Fibroblast of skin of scalp (primary cell): ENCODE measurements at regions not wholly inside any gene's neighbourhood (a gene's known extent, or its start where the extent isn't known, plus 50 kb on each side); places are given as distances from the start of the nearest gene placed in this dataset.

Experiments
- DNase-seq: peaks from one replicate; pipeline ENCODE4 v3.0.0-alpha.2; 2013

DNA sequence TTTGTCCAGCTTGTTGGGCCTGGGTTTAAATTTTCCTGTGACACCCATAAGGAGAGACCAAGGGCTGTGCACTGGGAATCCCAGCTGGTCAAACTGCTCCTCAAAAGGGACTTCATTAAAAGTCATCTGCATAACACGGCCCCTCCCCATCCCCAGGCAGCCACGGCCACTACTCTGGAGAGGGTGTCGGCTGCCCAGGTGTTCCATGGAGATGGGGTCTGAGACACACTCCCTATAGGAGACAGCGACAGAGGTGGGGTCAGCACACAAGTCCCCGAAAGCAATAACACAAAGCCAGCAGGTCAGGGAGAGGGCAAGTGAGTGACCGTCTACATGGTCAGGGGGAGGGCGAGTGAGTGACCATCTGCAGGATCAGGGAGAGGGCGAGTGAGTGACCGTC lies 75.6 kb upstream of the BCL11B start:
- no peak for DNase-seq

DNA sequence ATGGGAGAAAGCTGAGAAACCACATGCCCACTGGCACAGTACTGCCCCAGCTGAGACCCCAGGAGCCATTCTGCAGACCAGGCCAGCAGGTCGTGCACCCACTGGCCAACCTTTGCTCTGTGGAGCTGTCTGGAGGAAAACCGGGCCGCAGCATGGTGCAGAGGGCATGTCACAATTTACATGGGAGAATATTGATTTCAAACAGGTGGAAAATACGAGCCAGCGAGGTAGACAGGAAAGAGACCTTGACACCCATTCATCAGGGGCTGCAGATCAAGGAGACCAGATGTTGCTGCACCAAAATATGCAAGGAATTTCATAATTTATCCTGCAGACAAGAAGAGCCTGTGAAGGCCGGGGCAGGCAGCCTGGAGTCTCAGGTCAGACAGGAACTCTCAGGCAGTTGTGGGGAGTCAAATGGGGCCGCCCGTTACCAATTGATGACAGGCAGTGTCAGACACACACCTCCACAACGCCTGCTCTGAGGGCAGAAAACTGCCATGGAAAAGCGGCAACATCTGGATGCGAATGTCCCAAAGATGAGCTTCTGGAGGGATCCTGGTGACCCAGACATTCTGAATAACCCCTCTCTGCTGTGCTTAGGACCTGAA lies 74.6 kb upstream of the BCL11B start:
- DNase-seq = no peak

DNA sequence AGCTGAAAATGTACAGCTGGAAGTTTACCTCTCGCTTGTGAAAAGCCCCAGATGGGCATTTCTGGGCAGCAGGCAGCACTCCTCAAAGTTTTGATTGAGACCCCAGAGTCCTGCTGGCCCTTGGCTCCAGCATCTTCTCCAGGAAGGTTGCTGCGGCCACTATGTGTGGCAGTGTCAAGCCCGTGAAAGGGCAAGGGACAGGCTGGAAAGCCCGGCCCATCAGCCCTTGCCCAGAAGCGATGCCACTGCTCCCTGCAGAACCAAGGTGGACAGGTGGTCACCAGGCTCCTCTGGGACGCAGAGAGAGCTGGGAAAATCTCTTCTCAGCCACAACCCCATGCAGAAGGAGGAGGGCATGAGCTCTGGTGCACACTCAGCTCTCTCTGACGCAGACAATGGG lies 73.5 kb upstream of the BCL11B start:
- no peak for DNase-seq

DNA sequence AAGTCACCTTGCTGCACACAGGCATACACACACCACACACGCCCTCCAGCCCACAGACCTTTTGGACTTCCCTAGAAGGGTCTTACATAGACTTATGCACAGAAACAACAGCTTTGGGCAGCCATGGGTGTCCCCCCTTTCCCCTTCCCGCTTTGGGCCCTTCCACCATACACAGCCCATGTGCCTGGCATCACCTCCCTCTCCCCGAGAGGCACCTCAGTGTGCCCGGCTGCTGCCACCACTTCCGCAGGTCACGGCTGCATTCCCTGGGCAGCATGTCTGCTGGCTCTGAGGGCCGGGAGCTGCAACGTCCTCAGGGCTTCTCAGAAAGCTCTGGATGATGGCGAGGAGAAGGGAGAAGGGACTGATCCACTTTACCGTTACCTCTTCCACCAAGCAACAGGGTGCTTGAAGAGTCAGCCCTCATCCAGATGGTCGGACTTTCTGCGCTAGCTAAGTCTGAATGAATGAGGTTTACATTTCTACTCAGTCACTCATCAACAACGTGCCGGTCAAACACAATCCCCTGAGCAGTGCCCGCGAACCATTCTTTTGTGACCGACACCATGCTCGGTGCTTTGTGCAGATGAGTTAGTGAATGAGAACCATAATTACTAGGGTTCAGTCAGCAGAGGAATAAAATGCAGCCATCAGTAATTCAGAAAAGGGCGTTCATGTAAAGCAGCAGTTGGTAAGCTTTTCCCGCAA lies 72.2 kb upstream of the BCL11B start:
- no peak for DNase-seq

DNA sequence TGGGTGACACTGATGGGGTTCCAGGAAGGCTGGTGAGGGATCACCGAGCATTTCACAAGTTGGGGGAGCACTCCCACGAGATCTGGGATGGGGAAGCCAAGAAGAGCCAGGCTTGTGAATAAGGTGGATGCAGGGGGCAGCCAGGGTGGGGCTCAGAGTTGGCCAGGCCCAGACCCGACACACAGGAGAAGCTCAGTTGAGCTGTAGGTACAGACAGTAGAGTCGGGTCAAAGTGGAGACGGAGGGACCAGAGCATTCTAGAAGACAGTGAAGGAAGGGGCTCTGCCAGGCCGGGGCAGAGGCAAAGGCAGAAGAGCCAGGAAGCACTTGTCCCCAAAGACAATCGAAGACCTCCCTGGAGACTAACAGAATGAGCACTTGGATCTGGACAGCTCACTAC lies 70.9 kb upstream of the BCL11B start:
- DNase-seq = no peak

DNA sequence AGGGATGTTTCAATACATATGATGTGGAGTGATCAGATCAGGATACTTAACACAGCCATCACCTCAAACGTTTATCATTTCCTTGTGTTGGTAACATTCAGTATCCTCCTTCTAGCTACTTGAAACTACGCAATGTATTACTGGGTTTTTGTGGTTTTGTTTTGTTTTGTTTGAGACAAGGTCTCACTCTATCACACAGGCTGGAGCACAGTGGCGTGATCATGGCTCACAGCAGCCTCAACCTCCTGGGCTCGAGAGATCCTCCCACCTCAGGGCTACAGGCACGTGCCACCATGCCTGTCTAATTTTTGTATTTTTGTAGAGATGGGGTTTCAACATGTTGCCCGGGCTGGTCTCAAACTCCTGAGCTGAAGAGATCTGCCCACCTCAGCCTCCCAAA lies 70.2 kb upstream of the BCL11B start:
- no peak for DNase-seq

DNA sequence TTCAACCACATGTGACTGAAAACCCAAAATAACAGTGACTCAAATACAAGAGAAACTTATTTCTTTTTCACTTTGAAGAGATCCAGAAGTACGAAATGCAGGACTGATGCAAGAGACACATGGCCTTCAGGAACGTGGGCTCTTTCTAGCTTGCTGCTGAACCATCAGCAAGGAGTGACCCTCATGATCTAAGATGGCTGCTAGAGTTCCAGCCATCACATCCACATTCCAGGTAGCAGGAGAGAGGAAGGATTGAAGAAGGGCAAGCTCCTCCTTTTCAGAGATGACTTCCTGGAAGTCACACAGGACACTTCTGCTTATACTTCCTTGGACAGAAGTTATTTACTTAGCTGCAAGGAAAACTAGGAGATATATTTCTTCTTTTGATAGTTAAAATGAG lies 67.6 kb upstream of the BCL11B start:
- DNase-seq = no peak

DNA sequence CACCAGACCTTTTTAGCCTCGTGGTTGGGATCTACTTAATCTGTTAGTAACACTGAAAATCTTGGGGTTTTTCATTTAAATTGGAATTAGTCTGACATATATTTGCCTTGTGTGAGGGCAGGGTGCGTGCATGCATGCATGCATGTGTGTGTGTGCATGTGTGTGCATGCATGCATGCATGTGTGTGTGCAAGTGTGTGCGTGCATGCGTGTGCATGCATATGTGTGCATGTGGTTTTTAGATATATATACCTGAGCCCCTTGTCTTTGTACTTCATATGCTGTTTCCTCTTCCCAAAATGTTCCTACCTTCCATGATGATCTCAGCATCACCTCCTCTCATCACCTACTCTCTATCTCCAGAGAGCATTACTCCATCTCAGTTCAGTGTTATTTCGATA lies 66.3 kb upstream of the BCL11B start:
- DNase-seq = no peak

DNA sequence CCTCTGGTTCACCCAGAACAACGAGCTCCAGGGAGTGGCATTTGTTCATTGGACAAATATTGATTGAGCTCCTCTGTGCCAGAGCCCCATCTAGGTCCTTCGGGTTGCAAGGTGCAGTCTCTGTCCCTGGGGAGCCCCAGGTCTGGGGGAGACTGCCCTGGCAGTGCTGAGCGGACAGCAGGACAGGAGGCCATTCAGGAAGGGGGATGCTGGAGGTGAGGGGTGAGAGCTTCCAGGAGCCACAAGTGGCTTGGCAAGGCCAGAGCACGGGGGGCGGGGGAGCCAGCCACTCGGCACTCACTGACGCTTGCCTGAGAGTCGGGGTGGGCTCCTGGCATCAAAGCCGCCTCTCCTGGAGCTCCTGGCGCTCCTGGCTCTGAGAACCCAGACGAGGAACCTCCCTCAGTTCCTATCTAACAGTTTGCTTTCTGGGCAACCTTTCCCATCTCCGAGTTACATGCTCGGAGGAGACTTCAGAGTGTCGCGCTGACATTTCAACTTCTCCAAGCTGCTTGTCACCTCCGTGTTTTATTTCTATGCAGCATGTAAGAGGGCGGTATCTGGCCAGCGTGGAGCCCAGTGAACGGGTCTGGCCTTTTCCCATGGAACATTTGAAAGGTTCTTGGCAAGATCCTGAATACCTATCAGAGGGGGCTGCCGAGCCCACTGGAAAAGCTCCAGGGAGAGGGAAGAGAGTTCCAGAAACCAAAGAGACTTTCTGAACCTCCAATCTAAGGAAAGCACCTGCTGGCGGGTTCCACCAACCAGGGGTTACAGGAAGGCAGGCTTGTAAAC lies 62.0 kb upstream of the BCL11B start:
- no peak for DNase-seq

DNA sequence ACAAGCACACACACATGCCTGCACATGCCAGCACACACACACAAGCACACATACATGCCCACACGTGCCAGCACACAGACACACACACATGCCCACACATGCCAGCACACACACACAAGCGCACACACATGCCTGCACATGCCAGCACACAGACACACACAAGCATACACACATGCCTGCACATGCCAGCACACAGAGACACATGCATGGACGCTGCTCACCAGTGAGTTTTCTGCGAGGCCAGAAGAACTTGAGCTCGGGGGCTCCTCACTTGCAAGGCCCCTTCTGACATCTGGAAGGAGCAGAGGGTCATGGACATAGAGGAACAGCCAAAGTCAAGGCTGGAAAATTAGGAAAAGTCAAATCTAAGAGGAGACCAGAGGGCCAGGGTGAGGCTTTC lies 61.2 kb upstream of the BCL11B start:
- DNase-seq = no peak

DNA sequence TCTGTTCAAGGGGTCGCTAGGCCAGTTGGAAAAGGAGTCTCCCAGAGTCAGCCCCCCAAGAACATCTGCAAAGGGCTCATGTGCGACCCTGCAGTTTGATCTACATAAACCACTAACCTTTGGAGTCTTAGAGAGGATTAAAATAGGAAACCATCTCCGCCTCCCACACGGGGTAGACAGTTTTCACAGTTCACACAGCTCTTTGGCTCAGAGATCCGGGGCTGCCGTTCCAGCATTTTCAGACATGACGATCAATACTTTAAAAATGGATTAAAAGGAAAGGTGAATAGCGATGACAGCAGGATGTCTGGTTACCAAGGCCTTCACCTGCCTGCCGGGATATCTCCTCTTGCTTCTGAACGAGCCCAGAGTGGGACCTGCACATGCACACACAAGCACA lies 59.8 kb upstream of the BCL11B start:
- no peak for DNase-seq

DNA sequence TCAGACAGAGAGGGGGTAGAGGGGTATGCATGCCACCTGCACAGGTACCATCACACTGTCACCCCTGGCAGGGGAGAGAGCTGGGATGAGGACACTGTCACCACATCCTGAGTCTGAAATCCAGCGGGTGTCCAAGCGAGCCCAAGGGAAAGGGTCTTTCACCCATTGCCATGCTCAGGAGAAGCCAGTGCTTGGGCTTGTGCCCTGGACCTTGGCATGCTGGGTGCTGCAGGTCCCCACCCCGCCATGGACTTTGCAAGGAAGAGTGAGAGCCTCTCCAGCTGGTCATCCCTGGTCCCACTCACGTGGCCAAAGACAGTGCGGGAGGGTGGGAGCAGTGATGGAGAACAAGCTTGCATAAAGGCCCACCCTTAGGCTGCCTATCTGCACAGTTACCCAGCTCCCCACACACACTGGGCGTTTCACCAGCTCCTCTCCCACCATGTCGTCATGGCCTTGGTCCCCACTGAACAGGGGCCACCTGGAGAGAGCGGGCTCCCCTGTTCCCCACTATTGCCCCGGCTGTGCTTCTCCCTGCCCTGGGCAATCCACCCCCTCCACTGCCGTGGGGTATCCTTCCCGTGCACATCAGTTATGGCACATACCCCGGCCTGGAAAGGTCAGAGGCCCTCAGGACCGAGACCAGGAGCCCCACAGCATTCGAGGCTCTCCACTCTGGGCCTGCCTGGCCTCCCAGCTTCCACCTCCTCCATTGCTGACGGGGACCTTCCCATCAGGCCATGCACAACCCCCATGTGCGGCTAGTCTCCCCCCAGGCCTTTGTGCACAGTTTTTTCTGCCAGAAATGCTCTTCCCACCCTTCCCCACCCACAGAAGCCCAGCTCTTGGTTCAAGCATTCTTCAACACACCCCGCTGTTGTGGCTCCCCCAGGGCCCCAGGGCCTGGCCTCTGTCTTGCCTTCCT lies 58.6 kb upstream of the BCL11B start:
- DNase-seq = no peak

DNA sequence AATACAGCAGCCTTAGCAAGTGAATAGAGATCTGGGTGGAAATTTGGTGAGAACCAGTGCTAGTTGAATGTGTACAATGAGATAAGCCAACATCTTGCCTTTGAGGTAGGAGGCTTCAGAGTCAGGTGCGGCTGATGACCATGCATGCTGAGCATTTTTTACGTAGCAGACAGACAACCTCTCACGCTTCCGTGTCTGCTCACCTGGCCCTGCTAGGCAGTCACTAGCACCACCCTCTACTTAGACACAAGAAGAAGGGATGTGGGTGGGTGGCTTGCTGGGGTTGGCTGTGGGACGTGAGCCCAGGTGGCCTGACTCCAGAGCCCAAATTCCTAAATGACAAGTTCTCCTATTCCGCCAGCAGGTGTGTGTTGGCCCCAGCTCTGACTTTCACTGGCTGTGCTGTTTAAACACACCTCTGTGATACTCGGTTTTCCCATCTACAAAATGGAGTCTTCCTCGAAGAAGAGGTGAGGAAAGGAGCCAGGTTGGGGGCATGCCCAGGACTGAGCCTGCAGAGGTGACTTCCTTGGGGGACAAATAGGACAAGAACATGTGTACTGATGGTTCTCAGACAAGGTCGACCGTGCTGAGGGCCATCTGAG lies 57.8 kb upstream of the BCL11B start:
- no peak for DNase-seq

DNA sequence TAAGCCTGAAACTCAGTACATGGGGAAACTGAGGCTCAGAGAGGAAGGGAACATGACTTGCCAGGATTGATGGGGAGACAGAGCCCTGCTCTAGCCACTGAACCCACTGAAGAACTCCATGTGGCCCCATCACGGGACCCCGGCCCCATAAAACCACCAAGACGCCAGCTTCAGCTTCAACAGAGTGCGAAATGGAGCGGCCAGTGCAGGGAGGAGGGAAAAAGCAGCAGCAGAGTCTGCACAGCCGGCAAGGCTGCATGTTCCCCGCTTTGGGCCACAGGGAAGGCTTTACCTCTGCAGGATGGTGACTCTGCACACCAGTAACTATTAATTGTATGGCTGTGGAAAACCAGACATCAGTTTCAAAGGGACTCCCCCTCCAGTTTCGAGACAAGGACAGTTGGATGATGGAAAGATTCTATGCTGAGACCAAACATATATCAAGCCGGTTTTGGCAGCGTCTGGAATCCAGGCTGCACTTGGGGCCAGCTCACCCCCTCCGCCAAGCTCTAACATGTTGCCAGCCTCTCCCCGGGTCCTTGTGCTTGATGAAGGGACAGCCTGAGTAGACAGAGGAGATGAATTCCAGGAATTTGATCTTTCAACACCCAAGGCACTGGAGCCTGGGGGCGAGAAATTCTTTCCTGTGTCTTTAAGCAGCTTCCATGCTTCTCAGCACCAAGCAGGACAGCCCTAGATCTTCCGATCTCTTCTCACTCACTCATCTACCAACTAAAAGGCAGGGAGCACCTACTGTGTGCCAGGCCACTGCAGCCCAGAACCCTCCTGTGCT lies 55.7 kb upstream of the BCL11B start:
- DNase-seq = peak; percentile 36

DNA sequence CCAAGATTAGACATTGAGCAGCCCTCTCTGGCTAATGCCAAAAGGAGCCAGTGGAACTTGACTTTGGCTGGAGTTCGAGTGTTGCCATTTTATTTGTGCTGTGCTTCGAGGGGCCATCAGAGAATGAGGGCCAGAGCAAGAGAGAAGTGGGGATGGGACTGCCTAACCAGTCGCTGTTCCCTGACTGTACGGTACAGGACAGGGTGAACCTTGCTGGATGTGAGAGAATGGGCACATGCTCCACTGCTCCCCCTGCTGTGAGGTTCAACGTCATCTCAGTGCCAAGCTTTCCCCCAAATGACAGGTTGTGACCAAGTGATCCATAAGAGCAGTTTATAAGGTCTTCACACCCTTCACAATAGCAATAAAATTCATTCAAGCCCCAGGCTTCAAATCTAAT lies 55.1 kb upstream of the BCL11B start:
- no peak for DNase-seq

DNA sequence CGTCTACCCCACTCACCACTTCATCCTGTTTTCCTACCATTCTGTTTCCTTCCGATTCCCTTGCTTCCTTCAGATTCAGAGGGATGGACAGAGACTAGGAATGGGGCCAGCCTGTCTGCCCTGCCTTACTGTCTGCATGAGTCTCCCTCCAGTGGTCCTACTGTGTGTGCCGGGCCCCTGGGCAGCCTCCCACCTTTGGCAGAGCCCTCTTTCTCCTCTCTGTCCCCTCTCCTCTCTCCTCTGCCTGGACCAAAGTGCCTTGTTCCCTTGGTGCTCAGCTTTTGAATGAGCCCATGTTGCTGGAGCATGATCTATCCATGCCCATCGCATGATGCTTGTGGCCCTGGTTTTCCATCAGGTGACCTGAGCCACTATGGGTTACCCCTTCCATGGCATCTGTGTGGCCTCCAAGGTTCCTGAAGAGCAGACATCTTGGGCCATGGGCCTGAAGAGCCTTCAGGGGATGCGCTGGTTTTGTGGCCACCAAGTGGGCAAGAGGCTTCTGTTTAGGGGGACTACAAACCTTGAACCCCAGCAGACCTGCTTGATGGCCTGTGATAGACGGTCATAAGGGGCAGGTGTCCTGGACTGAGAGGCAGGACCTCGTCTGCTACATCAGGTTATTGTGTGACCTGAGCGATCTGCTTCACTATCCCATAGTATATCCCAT lies 54.2 kb upstream of the BCL11B start:
- no peak for DNase-seq

DNA sequence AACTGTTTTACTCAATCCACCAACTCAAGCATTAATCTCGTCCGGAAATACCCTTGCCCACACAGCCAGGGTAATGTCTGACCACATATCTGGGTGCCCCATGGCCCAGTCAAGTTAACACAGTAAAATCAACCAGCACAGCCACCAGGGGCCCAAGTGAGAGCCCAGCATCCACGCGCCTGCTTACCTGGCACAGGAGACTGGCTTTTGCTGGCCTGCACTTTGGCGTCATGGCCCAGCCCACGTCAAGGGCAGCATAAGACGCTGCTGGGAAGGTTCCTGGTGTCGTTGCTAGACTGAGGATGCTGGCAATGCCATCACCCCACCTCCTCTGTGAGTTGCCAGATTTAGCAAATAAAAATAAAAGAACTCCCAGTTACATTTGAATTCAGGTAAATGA lies 53.6 kb upstream of the BCL11B start:
- DNase-seq = no peak

DNA sequence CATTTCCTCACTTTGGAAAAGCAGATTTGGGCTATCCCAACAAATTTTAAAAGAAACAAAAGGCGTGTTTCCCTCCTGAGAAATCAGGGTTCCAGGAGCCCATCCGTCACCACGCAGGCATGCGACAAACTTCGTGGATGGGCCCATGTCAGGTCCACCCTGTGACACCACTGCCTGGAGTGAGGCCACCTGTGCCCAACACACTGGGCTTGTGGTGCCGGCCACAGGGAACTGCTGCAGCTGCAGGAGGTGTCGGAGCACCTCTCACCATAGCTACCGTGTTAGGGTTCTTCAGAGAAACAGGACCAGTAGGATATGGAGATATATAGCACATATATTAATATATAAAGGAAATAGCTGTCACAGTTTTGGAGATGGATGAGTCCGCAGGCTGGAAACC lies 53.0 kb upstream of the BCL11B start:
- no peak for DNase-seq

DNA sequence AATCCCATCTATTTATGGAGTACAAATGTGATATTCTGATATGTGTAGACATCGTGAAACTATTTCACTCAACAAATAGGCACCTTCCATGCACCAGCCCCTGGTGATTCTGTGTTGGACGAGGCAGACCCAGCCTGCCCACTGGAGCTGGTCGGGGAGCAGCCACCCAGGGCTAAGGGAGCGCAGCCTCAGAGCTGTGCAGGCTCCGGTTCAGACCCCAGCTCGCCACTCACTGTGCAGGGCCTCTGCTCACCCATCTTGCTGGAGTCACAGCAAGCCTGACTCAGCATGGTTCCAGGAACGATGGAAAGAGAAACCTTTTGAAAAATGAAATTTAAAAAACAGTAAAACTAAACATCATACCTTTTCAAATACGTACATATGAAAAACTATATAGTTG lies 52.3 kb upstream of the BCL11B start:
- no peak for DNase-seq

DNA sequence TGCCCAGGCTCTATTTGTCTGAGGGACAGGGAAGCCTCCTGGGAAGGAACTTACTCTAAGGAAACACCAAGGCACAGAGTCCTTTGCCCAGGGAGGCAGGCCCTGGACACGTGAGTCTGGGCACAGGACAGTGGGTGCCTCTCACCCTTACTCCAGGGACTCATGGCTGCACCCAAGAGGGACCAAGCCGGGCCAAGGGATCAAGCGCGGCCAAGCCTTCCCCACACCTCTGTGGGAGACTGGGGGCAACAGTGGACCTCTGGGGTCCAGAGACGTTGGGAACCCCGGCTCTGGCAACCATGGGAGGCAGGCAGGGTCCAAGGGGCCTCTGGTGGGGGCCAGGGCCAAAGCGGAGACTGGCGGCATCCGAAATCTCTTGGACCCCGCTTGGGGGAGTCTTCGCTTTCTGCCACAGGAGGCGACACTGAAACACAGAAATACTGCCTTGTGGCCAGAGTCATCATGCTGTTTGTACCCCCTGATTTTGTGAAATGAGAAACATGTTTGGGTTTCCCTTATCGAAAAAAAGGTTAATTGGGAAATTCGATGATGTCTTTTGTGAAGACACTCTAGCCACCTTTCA lies 51.7 kb upstream of the BCL11B start:
- no peak for DNase-seq
